OCI-LY3 (cell line): ENCODE measurements at regions not wholly inside any gene's neighbourhood (a gene's known extent, or its start where the extent isn't known, plus 50 kb on each side); places are given as distances from the start of the nearest gene placed in this dataset.

ENCODE experiments used
- CTCF ChIP-seq: fragments of 200-600, 300-600 bp; sonication (generic); IDR thresholded peaks from 2 replicates; pipeline ENCODE4 v1.5.1; 2014; ENCODE audit warnings: antibody characterized with exemption, low read length, low read depth
- EZH2phosphoT487 ChIP-seq: fragments of 200-600 bp; shearing (Covaris generic); IDR thresholded peaks from 2 replicates; pipeline ENCODE4 v1.6.1; 2018; ENCODE audit warnings: antibody characterized with exemption, mixed run types, low read depth

GRCh38 chr4:52241916-52242315, 190.8 kb downstream of the SPATA18 start:
- no peak for TF ChIP-seq CTCF
- TF ChIP-seq EZH2phosphoT487: no peak
